Myocyte (in vitro differentiated cells): ENCODE measurements at regions not wholly inside any gene's neighbourhood (a gene's known extent, or its start where the extent isn't known, plus 50 kb on each side); places are given as distances from the start of the nearest gene placed in this dataset.

Experiments used
- DNase-seq: peaks from one replicate; pipeline ENCODE4 v3.0.0-alpha.2; 2012; ENCODE audit warnings: low read depth

GRCh38 chr14:53520078-53520928 lies 367.2 kb upstream of the DDHD1 start:
- DNase-seq: peak; percentile 81

- no peak for DNase-seq
Observed at GRCh38 chr14:53519137-53519536, 366.0 kb upstream of the DDHD1 start.

GRCh38 chr14:53517270-53517960 lies 364.3 kb upstream of the DDHD1 start:
- no peak for DNase-seq

- DNase-seq: no peak
Observed at GRCh38 chr14:53516261-53516774, 363.2 kb upstream of the DDHD1 start.

- no peak for DNase-seq
Observed at GRCh38 chr14:53515276-53515675, 362.2 kb upstream of the DDHD1 start.

- no peak for DNase-seq
Observed at GRCh38 chr14:53514197-53514596, 361.1 kb upstream of the DDHD1 start.

GRCh38 chr14:53510281-53510912 lies 357.3 kb upstream of the DDHD1 start:
- no peak for DNase-seq

- peak; percentile 79 for DNase-seq
Observed at GRCh38 chr14:53509276-53510244, 356.4 kb upstream of the DDHD1 start.

- DNase-seq: no peak
Observed at GRCh38 chr14:53501361-53502211, 348.5 kb upstream of the DDHD1 start.

- no peak for DNase-seq
Observed at GRCh38 chr14:53500191-53500590, 347.1 kb upstream of the DDHD1 start.

GRCh38 chr14:53496668-53497067 lies 343.5 kb upstream of the DDHD1 start:
- no peak for DNase-seq

- no peak for DNase-seq
Observed at GRCh38 chr14:53495846-53496343, 342.8 kb upstream of the DDHD1 start.

- DNase-seq: no peak
Observed at GRCh38 chr14:53494587-53494986, 341.5 kb upstream of the DDHD1 start.

GRCh38 chr14:53493860-53494259 lies 340.7 kb upstream of the DDHD1 start:
- no peak for DNase-seq

GRCh38 chr14:53493320-53493719 lies 340.2 kb upstream of the DDHD1 start:
- no peak for DNase-seq

GRCh38 chr14:53491884-53492277 lies 338.8 kb upstream of the DDHD1 start:
- no peak for DNase-seq

- peak; percentile 21 for DNase-seq
Observed at GRCh38 chr14:53491256-53491883, 338.2 kb upstream of the DDHD1 start.

- no peak for DNase-seq
Observed at GRCh38 chr14:53478174-53478573, 325.1 kb upstream of the DDHD1 start.

- no peak for DNase-seq
Observed at GRCh38 chr14:53473480-53473879, 320.4 kb upstream of the DDHD1 start.
